IPS DF 4.7 (cell line): ENCODE measurements at regions not wholly inside any gene's neighbourhood (a gene's known extent, or its start where the extent isn't known, plus 50 kb on each side); places are given as distances from the start of the nearest gene placed in this dataset.
A peak's percentile ranks its signal among the peaks of the same experiment; 100 is the strongest.
"Not testable (repeated sequence)": the region's sequence is repeated elsewhere in the genome, so short reads cannot be mapped to it uniquely, and the experiment has no call there.

Experiments
- DNase-seq: peaks from one replicate; pipeline ENCODE4 v3.0.0-alpha.2; 2013; ENCODE audit warnings: low spot score; ENCODE audit errors: extremely low read depth

DNA sequence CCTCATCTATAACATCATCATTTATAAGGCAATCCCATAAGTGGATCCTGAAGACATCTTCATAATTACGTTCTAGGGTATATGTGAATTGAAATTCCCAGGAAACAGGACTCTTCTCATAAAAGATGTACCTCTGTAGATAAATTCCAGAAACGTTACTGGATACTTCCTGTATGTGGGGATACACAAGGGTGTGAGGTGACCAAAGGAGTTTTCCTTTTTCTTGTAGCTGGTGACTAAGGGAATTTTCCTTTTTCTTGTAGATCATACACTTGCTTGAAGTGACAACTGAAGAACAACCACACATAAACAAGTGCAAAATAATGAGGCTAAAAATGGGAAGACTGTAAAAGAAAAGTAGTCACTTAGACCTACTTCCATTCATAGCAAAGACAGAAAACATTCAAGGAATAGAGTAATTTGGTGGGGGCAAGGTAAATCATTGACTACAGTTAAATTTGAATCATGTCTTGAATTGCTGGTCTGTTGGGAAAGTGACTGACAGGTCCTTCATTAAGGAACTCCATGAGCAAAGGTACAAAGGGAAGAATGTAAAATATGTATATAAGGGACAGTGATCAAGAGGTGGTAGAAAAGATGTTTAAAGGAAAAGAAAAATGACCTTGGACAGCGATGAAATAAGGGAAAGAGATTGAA is 53.2 kb upstream of the UBE2E3 start:
- no peak for DNase-seq

DNA sequence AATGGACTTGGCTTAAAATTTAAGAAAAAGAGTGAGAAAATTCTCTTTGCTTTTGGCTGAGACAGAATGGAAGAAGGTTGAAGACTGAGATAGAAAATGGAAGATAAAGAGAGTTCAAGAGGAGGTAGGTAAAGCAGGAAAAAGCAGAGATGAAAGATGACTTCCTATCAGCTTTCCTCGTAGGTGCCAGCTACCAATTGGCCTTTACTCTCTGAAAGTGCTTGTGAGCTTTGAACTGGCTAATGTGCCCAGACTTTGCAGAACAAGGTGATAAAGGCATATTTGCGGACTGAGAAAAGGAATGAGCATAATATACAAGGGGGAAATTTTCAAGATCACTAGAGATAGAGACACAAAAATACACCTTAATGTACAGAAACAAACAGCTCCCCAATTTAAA is 54.7 kb upstream of the UBE2E3 start:
- no peak for DNase-seq

DNA sequence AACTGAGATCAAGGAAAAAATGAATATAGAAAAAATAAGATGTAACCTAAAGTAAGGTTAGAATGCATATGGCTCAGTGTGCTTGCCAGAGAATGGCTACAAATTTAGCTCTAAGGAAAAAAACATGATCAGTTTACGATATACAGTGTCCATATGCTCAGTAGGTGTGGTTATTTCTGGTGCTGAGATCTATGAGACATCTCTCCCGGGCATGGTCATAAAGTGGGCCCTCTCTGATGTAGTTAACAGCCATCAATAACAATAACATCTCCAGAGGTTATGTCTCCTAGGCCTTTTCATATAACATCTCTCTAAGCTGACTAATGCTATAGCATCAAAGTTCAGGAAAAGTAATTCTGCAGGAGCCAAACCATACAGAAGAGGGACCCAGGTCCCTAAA is 56.3 kb upstream of the UBE2E3 start:
- DNase-seq: no peak

DNA sequence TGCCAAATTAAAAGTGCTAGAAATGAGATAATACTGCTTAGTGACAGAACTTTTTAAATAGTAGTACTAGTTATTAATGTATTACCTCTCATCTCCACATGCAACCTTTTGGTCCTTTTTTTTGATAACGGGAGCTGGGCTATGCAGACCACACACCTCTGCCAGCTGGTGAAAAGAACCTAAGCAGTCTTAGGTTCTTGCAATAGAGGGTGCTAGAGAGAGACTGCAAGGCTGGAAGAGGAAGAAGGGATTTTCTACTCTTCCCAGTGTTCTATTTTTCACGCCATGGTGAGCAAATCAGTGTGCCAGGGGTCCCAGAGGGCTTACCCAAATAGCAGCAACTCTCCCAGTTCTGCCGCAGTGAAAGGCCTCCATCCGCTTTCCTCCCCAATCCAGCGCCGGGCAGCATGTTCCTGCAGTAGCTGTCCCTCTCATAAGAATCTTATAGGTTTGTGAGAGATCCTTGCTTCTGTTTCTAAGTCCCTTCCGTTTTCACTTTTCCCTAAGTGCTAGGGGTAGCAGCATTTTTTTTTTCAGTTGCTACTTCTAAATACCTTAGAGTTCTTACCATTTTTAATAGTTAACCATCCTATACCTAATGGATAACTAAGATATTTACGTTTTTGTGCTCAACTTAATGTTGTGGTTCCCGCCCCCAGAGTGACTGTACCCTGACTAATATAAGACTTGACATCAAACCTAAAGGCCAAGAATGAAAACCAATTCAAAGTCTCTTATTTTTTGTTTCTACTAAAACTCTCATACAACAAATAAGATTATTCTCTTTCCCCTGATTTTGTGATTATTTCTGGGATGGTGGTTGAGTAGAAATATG is 69.4 kb upstream of the UBE2E3 start:
- no peak for DNase-seq

DNA sequence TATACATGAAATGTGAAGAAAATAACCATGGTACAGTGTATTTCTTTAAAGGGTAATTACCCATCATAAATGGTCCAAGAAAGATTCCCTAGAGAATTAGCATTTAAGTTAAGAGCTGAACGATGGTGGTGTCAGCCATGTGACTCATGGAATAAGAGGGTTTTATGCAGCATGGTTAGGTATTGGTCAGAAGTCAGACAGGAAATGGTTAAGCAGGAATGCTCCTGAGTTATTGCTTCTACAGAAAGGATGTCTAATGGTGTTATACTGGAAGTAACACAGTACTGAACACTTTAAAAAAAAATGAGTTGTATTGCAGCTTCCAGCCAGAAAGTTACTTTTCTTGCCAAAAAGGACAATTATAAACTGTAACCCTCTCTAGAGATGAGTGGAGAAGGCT is 72.7 kb upstream of the UBE2E3 start:
- no peak for DNase-seq

DNA sequence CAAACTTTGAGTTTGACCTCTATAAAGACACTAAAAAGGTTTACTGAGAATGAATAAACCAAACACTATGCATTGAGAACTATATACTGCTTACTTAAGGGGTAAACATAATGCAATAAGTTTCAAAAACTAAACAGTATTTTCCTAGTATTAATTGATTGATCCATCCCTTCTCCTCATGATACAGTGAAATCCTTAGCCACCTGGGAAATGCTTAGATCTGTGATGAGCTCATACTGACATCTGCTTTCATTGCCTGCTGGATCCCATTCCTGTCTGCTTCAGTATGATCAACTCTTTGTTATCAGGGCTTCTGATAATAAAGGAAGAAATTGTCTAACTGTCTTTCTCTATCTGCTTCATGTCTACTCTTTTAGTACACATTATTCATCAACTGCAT is 74.9 kb upstream of the UBE2E3 start:
- no peak for DNase-seq

DNA sequence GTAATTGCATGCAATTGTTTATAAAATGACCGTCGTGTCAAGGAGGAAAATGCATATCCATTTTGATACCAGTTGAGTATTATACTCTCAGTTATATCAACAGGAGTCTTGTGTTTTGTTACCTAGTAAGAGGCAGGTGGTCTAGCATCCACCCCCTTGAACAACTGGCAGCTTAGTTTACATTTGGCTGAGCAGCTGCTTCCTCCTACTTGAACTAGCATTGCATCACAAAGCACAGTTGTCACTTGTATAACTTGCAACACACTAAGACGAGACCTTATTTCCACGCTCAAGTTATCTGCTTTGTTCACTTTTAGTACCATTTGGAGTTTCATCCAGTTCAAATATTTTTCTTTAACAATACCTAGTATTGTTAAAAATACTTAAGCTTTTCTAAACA is 75.4 kb upstream of the UBE2E3 start:
- DNase-seq: peak; percentile 25

DNA sequence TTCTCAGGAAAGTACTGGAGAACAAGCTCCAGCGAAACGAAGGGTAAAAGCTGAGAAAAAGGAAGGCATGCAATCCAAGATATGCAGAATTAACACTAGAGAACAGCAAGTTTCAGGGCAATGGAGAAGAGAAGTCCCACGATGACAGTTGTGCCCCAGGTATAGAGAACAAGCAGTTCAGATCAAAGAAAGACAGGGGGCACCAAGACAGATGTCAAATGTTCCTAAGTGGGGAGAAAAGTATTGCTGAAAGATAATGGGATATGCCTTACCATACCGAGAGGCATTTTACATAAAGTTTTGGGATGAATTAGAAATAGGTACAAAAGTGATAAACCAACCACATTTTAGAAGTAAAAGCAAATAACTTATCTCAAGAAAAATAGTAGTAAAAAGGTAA is 79.1 kb upstream of the UBE2E3 start:
- DNase-seq: no peak

DNA sequence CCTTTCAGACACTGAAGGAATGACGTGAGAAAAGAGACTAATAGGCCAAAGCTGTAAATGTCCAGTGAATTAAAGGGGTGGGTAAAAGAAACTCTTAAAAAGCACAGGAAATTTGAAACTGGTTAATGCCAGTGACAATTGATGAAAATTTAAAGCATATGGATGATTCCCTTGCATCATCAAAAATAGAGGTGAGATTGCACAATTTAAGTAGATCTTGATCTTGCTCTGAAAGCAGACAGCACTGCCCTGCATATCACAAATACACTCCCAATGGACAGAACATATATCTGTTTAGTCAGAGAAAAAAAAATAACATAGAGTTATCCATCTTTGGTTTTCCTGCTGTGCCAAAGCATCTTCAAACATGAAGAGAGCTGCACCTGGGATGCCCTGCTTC is 86.7 kb upstream of the UBE2E3 start:
- no peak for DNase-seq

DNA sequence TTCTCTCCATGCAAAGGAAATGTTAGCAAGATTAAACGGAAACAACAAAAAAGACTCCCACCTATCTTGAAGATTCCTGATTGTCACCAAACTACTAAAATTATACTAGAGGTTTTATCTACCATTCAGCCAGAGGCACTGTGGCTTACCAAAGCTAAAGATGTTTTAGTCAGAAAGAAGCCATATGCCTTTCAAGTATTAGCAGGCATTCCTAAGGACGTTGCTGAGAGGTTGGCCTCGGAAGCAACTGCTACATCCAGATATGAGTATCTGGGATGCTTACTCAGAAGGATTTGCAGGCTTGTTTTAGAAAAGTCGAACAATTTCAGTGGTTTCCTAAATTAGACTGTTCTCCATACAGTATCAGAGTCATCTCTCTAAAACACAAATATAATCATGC is 88.3 kb upstream of the UBE2E3 start:
- no peak for DNase-seq

DNA sequence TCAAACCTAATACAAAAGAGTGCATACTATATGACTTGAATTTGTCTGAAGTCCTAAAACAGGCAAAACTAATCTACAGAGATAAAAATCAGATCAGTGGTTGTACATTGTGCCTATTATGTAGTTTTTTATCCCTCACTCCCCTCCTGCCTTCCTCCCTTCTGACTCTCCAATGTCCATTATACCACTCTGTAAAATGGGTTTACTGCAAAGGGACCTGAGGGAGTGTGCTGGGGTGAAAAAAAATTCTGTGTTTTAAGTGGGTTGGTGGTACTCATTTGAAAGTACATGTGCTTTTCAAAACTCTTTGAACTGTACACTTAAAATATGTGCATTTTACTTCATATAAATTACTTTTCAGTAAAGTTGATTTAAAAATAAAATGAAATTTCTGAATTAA is 89.0 kb upstream of the UBE2E3 start:
- no peak for DNase-seq

DNA sequence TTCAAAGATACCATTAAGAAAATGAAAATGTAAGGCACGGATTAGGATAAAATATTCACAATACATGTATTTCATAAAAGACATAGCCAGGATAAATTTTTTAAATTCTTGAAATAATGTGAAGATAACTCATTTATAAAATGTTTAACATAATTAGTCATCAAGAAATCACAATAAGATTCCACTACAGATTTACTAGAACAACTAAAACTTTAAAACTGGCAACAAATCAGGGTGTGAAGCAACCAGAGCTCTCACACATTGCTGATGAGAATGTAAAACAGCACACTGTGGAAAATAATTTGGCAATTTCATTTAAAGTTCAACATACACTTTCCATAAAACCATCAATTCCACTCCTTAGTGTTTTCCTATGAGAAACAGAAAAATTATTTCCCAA is 89.6 kb upstream of the UBE2E3 start:
- DNase-seq: no peak

DNA sequence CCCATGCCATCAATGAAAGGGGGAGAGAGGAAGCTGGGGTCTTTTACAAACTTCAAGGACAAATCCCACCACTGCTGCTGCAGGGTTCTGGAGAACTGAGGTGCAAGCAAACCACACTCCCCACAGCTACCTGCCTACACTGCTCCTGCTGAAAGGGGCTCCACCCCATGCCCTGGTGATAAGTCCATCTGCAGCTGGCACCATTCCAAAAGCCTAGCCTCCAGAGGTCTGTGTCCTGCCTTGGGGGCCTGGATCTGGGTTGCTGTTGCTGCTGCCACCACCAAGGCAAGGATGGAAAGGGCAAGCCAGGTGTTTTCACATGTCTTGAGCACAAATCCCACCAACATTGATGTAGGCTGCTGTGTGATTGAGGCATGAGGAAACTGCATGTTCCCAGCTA is 97.4 kb upstream of the UBE2E3 start:
- no peak for DNase-seq

DNA sequence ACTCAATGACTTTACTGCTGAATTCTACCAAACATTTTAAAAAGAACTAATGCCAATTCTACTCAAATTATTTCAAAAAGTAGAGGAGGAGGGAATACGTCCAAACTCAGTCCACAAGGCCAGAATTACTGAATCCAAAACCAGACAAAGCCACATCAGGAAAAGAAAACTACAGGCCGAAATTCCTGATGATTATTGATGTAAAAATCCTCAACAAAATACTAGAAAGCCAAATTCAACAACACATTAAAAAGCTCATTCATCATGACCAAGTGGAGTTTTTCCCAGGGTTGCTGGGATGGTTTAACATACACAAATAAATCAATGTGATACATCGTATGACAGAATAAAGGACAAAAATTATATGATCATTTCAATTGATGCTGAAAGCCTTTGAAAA is 103.9 kb upstream of the UBE2E3 start:
- DNase-seq: no peak

DNA sequence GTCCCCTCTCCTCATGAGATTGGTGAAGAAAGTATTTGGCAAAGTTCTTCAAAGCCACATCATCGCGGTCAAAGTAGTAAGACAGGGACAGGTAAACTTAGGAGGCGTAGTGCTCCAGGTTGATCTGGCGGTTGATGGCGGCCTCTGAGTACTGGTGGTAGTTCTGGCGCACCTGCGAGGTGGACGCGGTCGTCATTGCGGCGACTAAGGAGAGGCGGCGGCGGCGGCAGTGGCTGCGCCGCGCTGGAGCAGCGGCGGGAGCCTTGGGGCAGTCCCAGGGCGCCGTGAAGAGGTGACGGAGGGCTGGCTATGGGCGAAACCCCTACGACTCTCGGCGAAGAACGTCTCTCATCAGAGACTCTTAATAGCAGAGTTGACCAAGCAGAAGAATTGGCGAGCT is 107.2 kb upstream of the UBE2E3 start:
- no peak for DNase-seq

DNA sequence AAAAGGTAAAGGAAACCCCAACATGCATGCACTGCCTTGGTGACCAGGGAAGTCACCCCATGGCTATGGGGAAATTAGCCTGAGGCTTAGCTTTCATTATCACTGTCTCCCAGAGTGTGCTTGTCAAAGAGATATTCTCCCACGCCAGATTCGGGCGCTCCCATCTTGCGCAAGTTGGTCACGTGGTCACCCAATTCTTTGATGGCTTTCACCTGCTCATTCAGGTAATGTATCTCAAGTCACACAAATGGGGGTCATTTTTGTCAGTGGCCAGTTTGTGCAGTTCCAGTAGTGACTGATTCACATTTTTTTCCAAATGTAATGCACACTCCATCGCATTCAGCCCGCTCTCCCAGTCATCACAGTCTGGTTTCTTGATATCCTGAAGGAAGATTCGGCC is 107.6 kb upstream of the UBE2E3 start:
- DNase-seq: not testable (repeated sequence)

DNA sequence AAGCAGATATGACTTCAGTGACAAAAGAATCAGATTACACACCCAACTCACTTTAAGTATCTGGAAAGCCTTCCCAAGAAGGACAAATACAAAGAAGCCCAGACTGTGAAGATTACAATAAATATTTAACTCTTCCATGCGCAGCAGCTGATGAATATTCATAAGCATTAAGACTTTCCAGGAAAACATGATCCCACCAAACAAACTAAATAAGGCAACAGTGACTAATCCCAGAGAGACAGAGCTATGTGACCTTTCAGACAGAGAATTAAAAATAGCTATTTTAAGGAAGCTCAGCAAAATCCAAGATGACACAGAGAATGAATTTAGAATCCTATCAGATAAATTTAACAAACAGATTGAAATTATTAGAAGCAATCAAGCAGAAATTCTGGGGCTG is 108.2 kb upstream of the UBE2E3 start:
- DNase-seq: no peak

DNA sequence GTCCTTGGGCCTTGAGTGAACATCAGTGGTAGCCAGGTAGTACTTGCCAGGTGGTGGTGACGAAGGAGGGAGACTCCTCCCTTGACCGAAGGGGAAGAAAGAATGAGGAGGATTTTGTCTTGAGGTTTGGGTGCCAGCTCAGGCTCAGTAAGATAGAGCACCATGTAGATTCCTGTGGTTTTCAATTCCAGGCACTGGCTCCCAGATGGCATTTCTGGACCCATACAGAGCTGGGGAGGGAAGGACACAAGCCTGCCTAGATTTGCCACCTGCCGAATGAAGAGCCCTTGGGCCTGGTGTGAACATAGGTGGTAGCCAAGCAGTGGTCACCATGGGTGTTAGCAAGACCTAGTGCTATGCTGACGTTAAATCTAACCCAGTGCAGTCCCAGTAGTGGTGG is 108.8 kb upstream of the UBE2E3 start:
- no peak for DNase-seq

DNA sequence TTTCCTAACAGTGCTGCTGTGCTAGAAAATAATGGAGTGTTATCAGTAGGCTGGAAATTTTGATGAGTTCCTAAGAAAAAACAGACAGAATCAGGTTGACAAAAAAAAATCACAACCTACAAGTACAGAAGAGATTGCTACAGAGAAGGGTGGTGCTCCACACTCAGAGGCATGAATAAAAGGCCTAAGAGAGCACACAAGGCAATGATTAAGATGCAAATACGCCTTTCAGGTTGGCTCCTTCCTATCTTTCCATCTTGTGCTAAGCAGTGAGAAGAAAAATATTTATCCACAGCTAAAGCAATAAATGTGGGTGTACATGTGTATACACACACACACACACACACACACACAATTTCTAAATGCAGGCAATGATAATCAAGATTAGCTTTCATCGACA is 130.6 kb upstream of the UBE2E3 start:
- no peak for DNase-seq

DNA sequence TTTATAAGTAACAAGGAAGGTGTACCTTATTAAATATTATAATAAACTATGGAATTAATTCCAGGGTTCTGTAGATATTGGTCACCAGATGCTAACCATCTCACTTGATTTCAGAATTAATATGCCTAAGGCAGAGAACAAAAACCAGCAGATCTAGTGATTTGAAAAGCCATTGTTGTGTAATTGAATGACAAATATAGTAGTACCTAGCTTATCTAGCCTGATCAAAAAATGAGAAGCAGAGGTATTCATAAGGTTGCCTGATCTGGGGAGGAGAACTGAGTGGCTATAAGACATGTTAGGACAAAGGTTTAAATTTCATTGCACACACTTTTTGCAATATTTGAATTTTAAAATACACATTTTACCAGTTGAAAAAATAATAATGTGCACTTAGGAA is 132.0 kb upstream of the UBE2E3 start:
- DNase-seq: no peak

DNA sequence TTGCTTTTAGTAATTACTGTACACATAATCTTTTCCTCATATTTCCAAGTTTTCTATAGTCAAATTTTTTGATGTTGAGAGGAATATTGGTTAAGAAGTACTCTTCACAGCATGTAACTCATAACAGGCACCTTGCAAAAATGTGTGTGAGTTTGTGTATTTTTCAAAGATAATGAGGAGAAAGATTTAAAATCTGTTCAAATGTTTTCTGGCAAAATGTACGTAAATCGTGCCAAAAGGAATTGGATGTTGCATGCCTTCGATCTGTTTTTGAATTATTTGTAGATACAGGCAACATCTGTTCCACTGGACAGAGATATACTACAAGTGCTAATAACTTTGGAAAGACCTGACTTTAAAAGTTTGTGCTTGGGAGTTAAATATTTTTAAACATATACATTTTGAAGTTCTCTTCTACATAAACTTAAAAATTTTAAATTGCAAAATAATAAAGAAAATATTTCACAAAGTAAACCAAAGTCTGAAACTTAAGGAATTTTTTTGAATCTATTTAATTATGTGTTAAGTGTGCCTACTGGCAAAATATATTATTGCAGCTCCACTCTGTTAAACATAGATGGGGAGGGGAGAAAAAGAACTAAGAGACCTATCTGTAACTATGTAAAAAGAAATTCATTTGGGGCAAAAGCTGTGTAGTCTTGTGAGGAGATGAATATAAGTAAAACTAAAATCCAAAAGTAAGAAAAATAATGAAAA is 133.5 kb upstream of the UBE2E3 start:
- no peak for DNase-seq

DNA sequence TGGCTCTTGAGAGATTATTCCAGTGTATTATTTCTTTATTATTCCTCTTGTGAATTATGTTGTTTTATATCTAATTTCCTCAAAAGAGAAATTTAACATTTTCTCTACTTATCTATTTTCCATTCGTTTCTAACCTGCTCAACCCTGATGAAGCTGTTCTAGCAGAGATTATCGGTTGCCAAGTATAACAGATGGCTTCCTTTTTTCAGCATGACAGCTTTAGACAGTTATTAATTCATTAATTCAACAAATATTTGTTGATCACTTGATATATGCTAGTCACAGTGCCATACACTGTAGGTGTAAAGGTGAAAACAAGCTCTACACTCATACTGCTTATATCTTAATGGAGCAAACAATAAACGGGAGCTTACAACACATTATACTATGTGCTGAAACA is 137.9 kb upstream of the UBE2E3 start:
- no peak for DNase-seq

DNA sequence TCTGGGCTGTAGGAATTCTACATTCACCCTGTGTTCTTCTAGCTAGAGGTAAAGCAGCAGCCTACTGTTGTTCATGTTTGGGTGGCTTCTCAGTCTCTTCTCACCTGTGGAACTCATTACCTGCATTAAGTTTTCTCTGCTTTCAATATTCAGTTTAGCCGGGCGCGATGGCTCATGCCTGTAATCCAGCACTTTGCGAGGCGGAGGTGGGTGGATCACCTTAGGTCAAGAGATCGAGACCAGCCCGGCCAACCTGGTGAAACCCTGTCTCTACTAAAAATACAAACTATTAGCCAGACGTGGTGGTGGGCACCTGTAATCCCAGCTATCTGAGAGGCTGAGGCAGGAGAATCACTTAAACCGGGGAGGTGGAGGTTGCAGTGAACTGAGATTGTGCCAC is 139.8 kb upstream of the UBE2E3 start:
- DNase-seq: no peak
